ENCODE measurements at regions not wholly inside any gene's neighbourhood (a gene's known extent, or its start where the extent isn't known, plus 50 kb on each side); places are given as distances from the start of the nearest gene placed in this dataset.

DNA sequence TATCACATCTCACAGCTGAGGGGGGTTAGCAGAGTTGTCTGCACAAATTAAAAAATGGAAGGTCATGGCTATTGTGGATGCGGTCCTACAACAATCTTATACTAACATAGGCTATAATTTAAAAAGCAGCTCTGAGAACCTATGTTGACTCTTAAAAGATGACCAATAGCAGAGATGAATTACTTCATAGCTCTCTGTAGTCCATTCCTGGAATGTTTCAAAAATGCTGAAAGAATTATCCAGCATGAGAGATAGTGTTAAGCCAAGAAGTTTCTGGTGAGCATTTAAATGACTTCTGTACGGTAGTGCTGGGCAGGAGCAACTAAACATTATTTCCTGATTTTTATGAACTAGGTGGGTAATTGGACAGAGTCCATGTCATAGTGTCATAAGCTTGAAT, 218.2 kb upstream of the NUDT12 start:
- Histone ChIP-seq H3K27ac (no peak overlapping the region), H3K4me3 (no peak overlapping the region), H3K4me1 (no peaks in the 10 kb centered on the region), H3K36me3 (ENCODE audit: insufficient read depth in 1 of 2, low read depth in 1 of 2) (no peaks in the 10 kb centered on the region), H3K27me3 (ENCODE audit: insufficient read depth in 3 of 3, low read length in 2 of 3) (peaks cover 0 to 1% (median 0%) of the 10 kb centered on the region in 3 donors), H3K9me3 (no peaks in the 10 kb centered on the region)
- DNase-seq (no peak), ATAC-seq (no peak)
- WGBS, 3 donors: 59 to 66% (median 63%) methylated on average over 2 of the region's 2 CpGs
- intact Hi-C loops (cut with DNase I): no loop called here
- TF ChIP-seq, protein P1, sequence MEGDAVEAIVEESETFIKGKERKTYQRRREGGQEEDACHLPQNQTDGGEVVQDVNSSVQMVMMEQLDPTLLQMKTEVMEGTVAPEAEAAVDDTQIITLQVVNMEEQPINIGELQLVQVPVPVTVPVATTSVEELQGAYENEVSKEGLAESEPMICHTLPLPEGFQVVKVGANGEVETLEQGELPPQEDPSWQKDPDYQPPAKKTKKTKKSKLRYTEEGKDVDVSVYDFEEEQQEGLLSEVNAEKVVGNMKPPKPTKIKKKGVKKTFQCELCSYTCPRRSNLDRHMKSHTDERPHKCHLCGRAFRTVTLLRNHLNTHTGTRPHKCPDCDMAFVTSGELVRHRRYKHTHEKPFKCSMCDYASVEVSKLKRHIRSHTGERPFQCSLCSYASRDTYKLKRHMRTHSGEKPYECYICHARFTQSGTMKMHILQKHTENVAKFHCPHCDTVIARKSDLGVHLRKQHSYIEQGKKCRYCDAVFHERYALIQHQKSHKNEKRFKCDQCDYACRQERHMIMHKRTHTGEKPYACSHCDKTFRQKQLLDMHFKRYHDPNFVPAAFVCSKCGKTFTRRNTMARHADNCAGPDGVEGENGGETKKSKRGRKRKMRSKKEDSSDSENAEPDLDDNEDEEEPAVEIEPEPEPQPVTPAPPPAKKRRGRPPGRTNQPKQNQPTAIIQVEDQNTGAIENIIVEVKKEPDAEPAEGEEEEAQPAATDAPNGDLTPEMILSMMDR (IDR thresholded peaks at IDR 0.05): no peak

GRCh38 chr5:103774721-103775120, 212.1 kb upstream of the NUDT12 start:
- ATAC-seq: no peak
- Histone ChIP-seq H3K4me3 (no peak overlapping the region), H3K27ac (no peak overlapping the region), H3K27me3 (ENCODE audit: insufficient read depth in 3 of 3, low read length in 2 of 3) (peaks cover 0 to 1% (median 0%) of the 10 kb centered on the region in 3 donors), H3K4me1 (no peaks in the 10 kb centered on the region), H3K36me3 (ENCODE audit: insufficient read depth in 1 of 2, low read depth in 1 of 2) (no peaks in the 10 kb centered on the region), H3K9me3 (no peaks in the 10 kb centered on the region)
- no peak for DNase-seq
- intact Hi-C loops (cut with DNase I): no loop called here
- WGBS, 3 donors: 71 to 73% (median 71%) methylated on average over 1 of the region's 1 CpG
- TF ChIP-seq, protein P1 (IDR thresholded peaks at IDR 0.05): no peak

GRCh38 chr5:103772248-103772647, 209.7 kb upstream of the NUDT12 start:
- H3K4me3 ChIP-seq: no peak overlapping the region
- no peaks in the 10 kb centered on the region for H3K4me1 ChIP-seq
- TF ChIP-seq, protein P1 (IDR thresholded peaks at IDR 0.05): no peak
- no peaks in the 10 kb centered on the region for H3K27me3 ChIP-seq (ENCODE audit: insufficient read depth in 3 of 3, low read length in 2 of 3)
- no peaks in the 10 kb centered on the region for H3K36me3 ChIP-seq (ENCODE audit: insufficient read depth in 1 of 2, low read depth in 1 of 2)
- no peak for ATAC-seq
- DNase-seq: no peak
- no peaks in the 10 kb centered on the region for H3K9me3 ChIP-seq
- H3K27ac ChIP-seq: no peak overlapping the region
- intact Hi-C loops (cut with DNase I): no loop called here
- 88 to 93% (median 92%) methylated on average over 2 of the region's 2 CpGs for WGBS, 3 donors

- DNase-seq (no peak), ATAC-seq (no peak)
- intact Hi-C loops (cut with DNase I): no loop called here
- no peaks in the 10 kb centered on the region for H3K9me3 ChIP-seq
- H3K27me3 ChIP-seq (ENCODE audit: insufficient read depth in 3 of 3, low read length in 2 of 3): no peaks in the 10 kb centered on the region
- 77 to 91% (median 86%) methylated on average over 9 to 10 of the region's 10 CpGs for WGBS, 3 donors
- H3K36me3 ChIP-seq (ENCODE audit: insufficient read depth in 1 of 2, low read depth in 1 of 2): no peaks in the 10 kb centered on the region
- H3K4me3 ChIP-seq: no peak overlapping the region
- TF ChIP-seq, protein P1 (IDR thresholded peaks at IDR 0.05): no peak
- no peak overlapping the region for H3K27ac ChIP-seq
- no peaks in the 10 kb centered on the region for H3K4me1 ChIP-seq
These were observed 201.8 kb upstream of the NUDT12 start for GRCh38 chr5:103764403-103764802.

- no peaks in the 10 kb centered on the region for H3K27me3 ChIP-seq (ENCODE audit: insufficient read depth in 3 of 3, low read length in 2 of 3)
- ATAC-seq (no peak), DNase-seq (no peak)
- H3K36me3 ChIP-seq (ENCODE audit: insufficient read depth in 1 of 2, low read depth in 1 of 2): no peaks in the 10 kb centered on the region
- no peak overlapping the region for H3K27ac ChIP-seq
- TF ChIP-seq, protein P1 (IDR thresholded peaks at IDR 0.05): no peak
- H3K4me3 ChIP-seq: no peak overlapping the region
- intact Hi-C loops (cut with DNase I): no loop called here
- no peaks in the 10 kb centered on the region for H3K4me1 ChIP-seq
- H3K9me3 ChIP-seq: no peaks in the 10 kb centered on the region
- 46 to 68% (median 55%) methylated on average over 2 of the region's 2 CpGs for WGBS, 3 donors
These were observed 196.4 kb upstream of the NUDT12 start for GRCh38 chr5:103758996-103759395.
